Superior temporal gyrus (tissue), 1 donor: ENCODE measurements at regions not wholly inside any gene's neighbourhood (a gene's known extent, or its start where the extent isn't known, plus 50 kb on each side); places are given as distances from the start of the nearest gene placed in this dataset.
"Not testable (repeated sequence)": the region's sequence is repeated elsewhere in the genome, so short reads cannot be mapped to it uniquely, and the experiment has no call there.

ENCODE experiments used
- DNase-seq: peaks from one replicate; pipeline ENCODE4 v3.0.0-alpha.2; 2016; ENCODE audit errors: extremely low spot score

- DNase-seq = no peak
Measured at GRCh38 chr1:104309673-104310072, 560.0 kb downstream of the AMY1C start.

GRCh38 chr1:104315823-104316222, 566.1 kb downstream of the AMY1C start:
- DNase-seq = no peak

DNA sequence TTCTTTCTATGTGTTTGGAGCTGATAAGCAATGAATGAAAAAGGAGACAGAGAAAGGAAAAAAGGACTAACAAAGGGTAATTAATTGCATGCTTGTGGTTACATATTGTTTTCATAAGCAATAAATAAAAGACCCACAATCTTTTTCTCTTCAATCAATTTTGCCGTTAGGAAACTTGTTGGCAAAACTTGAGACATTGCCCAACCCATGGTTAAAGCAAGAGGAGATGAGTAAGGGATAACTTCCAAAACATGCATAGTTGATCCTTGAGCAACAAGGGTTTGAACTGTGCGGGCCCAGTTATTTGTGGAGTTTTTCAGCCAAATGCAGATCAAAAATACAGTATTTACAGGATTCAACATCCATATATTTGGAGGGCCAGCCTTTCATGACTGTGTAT, 572.4 kb downstream of the AMY1C start:
- no peak for DNase-seq

GRCh38 chr1:104329278-104329677, 579.6 kb downstream of the AMY1C start:
- DNase-seq = no peak

DNA sequence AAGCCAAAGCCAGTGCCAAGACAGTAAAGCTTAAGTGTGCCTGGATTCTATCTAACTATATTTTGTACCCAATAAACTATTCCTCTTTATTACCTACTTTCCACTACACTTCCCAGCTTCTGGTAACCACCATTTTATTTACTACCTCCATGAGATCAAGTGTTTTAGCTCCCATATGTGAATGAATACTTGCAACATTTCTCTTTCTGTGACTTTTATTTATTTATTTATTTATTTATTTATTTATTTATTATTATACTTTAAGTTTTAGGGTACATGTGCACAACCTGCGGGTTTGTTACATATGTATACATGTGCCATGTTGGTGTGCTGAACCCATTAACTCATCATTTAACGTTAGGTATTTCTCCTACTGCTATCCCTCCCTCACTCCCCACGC, 582.1 kb downstream of the AMY1C start:
- no peak for DNase-seq

GRCh38 chr1:104337927-104338326, 588.2 kb downstream of the AMY1C start:
- not testable (repeated sequence) for DNase-seq

DNA sequence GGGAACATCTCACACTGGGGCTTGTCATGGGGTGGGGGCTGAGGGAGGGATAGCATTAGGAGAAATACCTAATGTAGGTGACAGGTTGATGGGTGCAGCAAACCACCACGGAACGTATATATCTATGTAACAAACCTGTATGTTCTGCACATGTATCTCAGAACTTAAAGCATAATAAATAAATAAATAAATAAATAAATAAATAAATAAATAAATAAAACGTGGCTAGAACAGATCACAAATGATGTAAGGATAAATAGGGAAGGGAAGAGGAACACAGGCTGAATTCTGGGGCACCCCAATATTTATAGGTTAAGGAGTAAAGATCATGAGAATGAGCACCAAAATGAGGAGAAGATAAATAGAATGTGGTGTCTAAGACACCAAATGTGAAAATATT, 592.2 kb downstream of the AMY1C start:
- DNase-seq = no peak

- no peak for DNase-seq
Measured at GRCh38 chr1:104348277-104348676, 598.6 kb downstream of the AMY1C start.

DNA sequence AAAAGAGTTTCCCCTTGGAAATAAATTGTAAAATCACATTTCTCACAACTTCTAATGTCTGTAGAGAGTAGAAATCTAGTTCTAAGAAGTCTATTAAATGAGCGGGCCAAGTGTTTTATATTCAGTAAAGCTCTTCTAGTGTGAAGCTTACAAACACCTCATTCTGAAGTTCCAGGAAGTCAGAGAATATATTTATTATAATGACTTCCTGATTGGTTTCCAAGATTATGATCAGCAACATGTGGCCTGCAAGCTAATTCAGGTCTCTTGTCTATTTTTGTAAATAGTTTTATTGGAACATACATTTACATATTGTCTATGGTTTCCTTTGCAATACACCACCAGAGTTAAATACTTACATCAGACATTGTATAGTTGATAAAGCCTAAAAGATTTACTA, 603.9 kb downstream of the AMY1C start:
- DNase-seq = no peak

DNA sequence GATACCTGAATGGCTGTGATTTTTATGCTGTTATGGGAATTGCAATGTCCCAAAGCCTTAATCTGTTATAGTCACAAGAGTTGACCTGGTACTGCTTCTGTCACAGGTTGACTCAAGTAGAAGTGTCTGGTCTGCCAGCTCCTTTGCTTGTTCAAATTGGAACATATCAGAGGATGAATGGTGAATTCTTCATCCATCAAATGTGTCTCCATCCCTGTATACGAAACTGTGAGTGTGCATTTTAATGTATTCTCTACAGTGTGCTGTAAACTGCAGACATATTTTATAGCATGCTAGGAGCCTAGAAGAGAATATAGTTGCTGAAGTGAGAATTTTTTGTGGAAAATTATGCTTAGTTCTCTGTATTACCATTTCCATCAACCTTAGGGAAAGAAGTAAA, 608.4 kb downstream of the AMY1C start:
- no peak for DNase-seq

DNA sequence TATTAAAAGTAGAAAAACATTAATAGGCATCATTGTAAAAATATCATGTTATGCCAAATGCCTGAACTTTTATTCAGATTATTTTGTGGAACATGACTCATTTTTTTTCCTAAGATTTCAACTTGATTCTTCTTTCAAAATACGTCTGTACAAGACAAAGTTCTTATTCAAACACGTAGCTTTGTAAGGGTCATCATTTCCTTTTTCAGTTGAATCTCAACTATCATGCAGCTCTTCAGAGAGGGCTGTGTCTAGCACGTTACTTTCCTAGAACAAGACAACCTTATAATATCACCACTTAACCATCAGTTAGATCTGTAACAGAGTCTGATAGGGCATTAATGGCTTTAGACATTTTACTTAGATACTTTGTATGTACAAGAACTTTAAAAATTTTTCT, 608.9 kb downstream of the AMY1C start:
- no peak for DNase-seq

DNA sequence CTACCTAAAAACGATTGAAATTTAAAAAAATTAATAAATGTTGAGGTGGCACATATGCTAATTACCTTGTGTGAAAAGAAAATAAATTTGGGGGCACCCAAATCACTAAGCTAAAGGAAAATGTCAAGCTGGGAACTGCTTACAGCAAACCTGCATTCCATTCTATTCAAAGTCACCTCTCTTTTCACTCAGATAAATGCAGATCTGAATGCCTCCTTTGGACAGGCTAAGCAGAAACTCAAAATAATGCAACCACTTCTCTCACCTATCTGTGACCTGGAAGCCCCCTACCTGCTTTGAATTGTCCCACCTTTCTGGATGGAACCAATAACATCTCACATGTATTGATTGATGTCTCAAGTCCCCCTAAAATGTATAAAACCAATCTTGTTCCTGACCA, 628.7 kb downstream of the AMY1C start:
- no peak for DNase-seq

- DNase-seq = no peak
Measured at GRCh38 chr1:104380003-104380402, 630.3 kb downstream of the AMY1C start.

DNA sequence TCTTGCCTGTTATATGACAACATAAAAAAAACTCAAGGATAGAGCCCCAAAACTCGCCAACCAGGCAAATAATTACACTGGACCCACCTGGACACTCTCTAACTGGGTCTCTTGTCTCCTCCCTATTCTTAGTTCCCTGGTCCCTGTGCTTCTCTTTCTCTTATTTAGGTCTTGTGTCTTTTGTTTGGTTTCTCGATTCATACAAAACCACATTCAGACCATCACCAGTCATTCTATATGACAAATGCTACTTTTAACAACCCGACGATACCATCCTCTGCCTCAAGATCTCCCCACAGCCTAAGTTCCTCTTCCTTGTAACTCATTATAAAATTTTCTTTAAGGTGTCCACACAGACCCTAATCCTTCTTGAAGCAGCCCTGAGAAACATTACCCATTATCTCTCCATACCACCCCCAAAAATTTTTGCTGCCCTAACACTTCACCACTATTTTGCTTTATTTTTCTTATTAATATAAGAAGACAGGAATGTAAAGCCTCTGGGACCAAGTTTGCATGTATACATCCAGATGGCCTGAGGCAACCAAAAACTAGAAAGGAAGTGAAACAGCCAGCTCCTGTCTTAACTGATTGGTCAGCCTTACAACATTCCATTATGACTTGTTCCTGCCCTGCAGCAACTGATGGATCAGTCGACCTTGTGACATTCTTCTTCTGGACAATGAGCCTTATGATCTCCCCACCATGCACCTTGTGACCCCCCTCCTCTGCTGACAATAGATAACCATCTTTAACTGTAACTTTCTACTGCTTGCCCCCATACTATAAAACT, 638.2 kb downstream of the AMY1C start:
- DNase-seq = no peak

DNA sequence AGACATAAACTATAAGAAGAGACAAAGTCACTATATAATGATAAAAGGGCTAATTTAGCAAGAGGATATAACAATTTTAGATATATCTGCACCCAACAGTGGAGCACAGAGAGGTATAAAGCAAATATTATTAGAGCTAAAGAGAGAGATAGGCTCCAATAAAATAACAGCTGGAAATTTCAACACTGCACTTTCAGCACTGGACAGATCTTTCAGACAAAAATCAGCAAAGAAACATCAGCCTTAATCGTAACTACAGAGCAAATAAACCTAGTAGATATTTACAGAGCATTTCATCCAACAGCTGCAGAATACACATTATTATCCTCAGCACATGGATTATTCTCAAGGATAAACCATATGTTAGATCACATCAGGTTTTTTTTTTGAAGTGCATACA, 642.9 kb downstream of the AMY1C start:
- DNase-seq = no peak

GRCh38 chr1:104402178-104402577, 652.5 kb downstream of the AMY1C start:
- DNase-seq = no peak

DNA sequence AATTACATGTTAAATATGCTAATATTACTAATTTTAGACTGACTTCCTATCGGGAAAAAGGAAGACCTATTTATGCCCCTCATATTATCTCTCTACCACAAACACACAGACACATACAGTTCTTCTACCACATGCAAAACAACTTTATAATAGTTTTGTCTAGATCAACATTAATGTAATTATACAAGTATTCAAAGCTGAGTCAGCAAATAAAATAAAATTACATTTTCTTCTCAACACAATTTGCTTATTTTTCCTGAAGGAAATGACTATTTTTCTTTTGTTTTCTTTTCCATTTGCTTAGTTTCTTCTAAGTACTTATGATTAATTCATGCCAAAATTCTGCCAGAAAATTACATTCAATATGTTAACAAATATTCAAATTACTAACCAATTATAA, 654.2 kb downstream of the AMY1C start:
- no peak for DNase-seq

- DNase-seq = no peak
Measured at GRCh38 chr1:104406728-104407127, 657.0 kb downstream of the AMY1C start.

DNA sequence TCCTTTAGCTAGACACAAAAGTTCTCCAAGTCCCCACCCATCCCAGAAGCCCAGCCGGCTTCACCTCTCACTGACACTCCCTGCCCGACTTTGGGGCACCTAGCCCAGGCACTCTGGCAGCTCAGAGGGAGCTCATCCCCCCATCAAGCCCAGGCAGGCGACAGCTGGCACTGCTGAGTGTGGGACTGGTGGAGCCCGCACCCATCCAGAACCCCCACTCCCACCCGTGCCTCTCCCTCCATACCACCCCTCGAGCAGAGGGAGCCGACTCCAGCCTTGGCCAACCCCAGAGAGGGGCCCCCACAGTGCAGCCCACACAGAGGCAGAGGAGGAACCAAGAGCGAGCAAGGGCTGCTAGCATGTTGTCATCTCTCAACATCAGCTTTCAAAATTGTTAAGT, 658.6 kb downstream of the AMY1C start:
- DNase-seq = no peak

DNA sequence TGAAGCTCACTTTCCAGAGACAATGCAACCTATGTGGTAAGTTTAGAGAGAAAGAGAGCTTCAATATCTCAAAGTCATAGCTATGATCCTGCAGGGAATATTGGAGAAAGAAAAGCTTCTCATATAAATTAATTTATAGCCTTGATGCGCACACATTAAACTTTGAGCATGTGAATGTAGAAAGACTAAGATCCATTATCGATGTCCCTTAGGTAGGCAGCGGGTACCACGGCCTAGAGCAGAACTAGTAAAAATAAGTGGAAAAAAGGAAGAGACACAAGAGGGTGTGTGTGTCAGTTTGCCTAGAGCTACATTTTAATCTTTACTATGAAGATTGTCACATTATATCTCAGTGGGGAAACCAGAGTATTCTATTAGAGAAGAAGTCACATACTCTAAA, 685.6 kb downstream of the AMY1C start:
- no peak for DNase-seq

GRCh38 chr1:104440011-104440410, 690.3 kb downstream of the AMY1C start:
- no peak for DNase-seq

DNA sequence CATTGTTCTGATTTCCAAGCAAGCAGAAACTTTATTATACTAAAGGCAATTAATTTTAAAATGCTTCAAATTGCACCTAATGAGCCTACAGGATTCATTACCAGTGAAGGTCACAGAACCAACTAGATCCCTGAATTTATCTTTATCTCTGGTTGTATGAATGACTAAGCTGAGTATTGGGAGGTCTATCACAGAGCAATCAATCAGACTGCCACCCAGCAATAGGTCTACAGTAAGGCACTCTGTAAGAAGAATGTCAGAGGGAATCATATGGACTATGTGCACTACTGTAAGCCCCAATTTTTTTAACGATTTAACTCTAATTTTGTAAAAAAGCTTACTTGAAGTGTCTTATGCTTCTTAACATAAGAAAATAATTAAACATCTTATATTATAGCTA, 707.0 kb downstream of the AMY1C start:
- DNase-seq = no peak

DNA sequence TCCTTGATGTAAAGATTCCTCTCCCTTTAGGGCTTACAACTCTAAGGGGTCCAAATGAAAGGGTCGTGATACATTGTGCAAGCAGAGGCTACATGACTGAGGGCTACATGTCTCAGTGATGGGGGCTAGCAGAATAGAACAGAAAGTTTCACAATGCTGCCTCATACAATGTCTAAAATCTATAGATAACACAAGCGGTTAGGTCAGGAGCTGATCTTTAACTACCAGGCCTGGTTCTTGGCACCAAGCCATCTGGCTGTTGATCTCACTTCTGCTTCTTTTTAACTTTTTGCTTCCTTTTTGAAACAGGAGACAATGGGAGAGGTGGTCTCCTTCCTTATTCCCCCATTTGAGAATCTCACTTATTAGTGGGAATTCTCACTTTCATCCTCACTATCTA, 710.2 kb downstream of the AMY1C start:
- DNase-seq = no peak

DNA sequence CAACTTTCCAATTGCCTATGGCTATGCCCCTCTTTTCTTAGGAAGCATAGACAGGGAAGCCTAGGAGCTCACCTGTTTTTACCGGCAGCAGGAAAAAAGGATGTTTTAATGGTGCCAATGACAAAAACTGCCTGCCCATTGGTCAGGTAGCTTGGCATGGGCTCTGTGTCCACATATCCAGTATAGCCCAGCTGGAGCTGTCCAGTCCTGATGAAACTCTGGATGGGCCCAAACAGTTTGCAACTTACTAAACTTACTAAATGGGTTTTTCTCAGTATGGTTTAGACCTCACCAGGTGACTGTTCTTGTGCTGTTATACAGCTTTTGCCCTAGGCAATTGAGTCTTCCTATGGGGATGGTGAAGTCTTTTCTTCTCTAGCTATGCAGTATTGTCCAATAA, 711.2 kb downstream of the AMY1C start:
- DNase-seq = no peak
